Esophagus squamous epithelium (tissue), 4 donors: ENCODE measurements at regions not wholly inside any gene's neighbourhood (a gene's known extent, or its start where the extent isn't known, plus 50 kb on each side); places are given as distances from the start of the nearest gene placed in this dataset.

Experiments used
- CTCF ChIP-seq, 6 experiments: fragments of 450-650 bp in 4 of 6; fragments of 200-600 bp in 2 of 6; sonication (generic) in 2 of 6; IDR thresholded peaks; one replicate each; pipeline ENCODE4 v1.5.1; 2016 to 2019; ENCODE audit warnings: antibody characterized with exemption in 6 of 6, mild to moderate bottlenecking in 4 of 6, moderate library complexity in 4 of 6
- POLR2A ChIP-seq, 4 donors: fragments of 450-650 bp; IDR thresholded peaks; one replicate each; pipeline ENCODE4 v1.6.1; 2017; ENCODE audit warnings: antibody characterized with exemption in 4 of 4, mild to moderate bottlenecking in 4 of 4, moderate library complexity in 3 of 4

GRCh38 chr6:18601516-18602020, 214.4 kb downstream of the RNF144B start:
- TF ChIP-seq CTCF (IDR thresholded peaks at IDR 0.05) = no peak
- no peak for TF ChIP-seq POLR2A (IDR thresholded peaks at IDR 0.05)
